Dermis blood vessel endothelial cell (primary cell): ENCODE measurements at regions not wholly inside any gene's neighbourhood (a gene's known extent, or its start where the extent isn't known, plus 50 kb on each side); places are given as distances from the start of the nearest gene placed in this dataset.

Experiments
- DNase-seq: peaks from one replicate; pipeline ENCODE4 v3.0.0; 2010

DNA sequence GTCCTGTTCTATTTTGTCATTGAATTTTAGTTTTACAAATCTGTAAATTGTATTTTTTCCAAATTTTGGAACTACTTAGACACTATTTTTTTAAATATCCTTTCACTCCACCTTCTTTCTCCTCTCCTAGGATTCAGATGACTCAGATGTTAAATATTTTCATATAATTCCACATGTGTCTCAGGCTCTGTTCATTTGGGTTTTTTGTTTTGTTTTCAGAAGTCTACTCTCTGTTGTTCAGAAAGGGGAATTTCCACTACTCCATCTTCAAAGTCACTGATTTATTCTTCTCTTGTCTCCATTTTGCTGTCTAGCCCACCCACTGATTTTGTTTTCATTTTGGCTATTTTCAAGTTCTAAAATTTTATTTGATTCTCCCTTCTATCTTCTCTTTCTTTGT lies 264.0 kb upstream of the SLIT2 start:
- peak; percentile 3 for DNase-seq

DNA sequence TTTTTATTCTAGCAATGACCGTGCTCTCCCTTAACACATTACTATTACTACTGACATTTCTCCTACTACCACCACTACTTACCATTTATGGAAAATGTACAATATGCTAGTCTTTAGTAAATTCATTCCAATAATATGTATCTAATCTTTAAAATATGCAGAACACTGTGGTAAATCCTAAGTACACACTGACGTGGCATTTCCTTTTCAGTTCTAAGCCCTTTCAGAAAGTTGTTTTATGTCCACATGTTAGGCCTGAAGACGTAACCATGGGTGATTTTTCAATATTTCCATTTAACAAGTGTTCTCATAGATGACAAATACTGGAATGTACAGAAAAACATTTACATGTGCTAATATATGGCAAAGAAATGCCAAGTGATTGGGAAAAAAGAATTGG lies 268.6 kb upstream of the SLIT2 start:
- DNase-seq, result peak; percentile 67

DNA sequence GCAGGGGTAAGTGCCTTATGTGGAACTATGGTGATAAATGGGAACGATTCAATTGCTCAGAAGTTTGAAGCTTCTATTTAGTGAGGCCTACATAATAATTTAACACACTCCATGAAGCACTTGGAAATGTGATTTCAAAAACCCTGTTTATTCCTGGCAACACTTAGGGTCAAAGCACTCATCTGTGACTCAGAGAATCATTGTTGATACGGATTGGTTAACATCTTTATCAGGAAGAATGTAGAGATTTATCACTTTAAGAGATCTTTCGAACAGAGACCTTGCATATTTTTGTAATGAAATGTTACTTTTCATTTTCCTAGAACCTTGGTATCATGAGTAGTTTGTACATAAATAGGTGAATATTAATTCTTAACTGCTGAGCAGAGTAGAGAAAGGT lies 269.1 kb upstream of the SLIT2 start:
- DNase-seq, result peak; percentile 40

DNA sequence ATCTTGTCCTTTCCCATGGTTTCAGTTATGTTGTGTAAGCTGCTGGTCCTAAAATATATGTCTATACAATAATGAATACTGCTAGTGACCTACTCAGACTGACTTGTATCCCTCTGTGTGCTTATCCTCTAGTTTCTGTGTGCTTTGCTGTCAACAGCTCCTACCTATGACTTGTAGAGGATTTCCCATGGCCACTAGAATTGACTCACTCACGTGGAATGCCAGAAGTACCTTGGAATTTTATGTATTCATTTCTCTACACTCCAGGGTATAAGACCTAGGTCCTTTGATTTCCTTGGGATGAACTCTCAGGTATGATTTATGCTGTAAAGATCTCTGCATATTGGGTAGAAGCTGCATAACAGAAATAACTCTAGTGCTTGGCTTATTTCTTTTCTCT lies 279.9 kb upstream of the SLIT2 start:
- DNase-seq, result peak; percentile 1

DNA sequence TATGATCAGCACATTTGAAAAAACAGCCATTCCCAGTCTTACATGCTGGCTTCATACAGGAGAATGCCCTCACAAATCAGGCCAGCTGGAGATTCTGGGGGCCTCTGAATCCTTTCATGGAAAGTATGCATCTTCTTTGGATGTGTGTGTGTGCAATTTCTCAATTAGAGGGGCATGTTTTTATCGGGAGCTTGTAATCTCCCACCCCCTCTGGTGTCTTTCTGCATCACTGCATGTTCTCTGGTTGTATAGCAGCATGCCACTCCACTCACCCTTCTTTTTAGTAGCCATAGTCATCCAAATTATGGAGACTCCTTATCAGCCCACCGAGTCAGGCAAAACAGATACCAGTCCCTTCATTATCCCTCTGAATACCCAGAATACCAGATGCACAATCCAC lies 282.2 kb upstream of the SLIT2 start:
- no peak for DNase-seq

DNA sequence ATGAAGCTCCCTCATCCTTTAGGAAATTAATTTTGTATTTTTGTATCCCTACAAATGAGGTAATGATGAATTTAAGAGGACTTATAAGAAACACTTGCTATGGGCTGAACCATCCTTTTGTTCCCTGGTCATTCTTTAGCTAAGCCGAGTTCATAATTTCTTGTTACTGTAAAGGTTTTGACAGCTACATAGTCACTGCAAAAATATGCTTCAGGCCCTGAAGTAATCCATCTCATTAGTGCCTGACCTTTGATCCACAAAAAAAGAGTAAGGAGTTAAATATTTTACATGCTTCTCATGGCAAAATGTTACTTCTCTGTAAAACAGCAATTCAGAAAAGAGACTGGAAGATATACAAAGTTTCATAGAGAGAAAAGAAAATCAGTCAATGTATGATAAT lies 290.6 kb upstream of the SLIT2 start:
- no peak for DNase-seq

DNA sequence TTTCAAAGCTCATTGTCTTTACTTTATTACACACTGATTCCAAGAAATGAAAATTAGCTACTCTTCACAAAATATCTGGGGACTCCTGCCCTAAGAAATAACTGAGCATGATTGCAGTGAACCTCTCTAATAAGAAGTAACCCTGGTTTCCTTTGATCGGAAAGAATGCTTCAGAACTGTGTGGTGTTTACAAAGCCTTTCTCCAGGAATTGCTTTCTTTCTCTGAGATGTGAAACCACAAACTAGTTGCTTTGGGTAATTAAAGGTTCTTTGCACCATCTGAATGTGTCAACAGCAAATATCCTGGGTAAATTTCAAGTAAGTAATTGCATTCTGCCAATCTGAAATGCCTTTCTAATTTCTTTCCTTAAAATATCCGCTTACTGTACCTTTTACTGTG lies 292.9 kb upstream of the SLIT2 start:
- no peak for DNase-seq

DNA sequence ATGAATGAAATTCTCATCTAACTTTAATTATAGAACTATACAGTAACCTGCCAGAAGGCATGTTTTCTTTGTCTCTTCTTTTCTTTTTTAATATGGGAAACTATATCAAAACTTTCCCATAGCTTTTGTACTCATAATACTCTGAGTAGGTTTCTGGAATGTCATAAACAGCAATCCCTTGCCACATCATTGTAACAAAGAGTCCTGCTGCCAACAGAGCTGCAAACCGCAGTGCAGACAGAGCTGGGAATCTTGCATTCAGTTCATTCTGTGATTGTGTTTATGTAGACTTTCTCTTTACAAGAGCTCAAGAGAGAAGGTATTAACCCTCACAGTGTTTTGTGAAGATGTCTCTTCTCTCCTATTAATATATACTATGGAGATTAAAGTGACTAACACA lies 304.4 kb upstream of the SLIT2 start:
- no peak for DNase-seq

DNA sequence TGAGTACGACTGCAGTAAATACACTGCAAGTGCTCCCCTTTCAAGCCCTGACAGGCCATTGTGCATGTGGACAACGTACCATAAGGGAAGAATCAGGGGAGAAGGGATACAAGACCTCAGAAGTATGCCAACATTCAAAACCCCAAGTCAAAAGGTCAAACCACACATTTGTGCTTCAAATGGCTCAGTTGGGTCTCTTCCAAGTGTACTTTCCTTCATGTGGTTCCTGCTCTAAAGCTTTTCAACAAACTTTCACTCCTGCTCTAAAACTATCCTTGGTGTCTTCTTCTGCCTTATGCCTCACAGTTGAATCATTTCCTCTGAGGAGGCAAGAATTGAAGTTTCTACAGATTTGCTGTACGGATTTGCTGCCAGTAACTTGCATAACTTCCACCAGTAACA lies 305.7 kb upstream of the SLIT2 start:
- peak; percentile 59 for DNase-seq

DNA sequence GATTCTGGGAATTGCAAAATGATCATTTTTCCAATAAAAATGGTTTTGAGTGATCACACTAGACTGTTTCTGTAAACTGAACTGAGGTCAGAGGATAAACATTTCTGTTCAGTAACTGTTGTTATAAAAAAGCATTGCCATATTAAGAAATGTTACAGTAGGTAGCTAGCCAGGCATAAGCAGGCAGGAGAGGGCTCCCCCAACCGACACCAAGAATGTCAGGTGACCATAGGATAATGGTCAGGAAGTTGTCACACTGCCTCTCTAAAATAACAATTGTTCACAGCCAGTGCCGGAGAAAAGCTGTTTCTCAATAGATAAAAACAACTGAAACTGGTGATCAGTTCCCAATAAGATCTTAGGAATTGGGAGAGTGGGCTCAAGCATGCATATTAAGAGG lies 306.2 kb upstream of the SLIT2 start:
- DNase-seq, result peak; percentile 44

DNA sequence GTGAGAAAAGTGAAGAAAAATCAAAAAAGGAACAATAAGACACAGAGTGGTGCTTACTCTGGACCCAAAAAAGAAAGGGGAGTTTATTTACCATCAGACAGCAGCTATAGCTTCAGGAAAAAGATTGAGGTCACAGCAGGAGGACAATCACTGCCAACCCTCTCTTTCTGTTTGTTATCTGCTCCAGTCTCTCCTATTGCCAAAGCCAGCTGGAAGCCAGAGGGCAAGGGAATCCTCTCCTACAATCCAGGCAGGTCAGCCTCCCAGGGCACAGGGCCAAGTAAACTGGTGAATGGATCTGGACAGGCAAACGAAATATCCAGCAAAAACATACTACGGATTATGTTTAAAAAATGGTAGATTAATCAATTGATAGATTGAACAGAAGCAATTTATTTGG lies 306.9 kb upstream of the SLIT2 start:
- peak; percentile 15 for DNase-seq

DNA sequence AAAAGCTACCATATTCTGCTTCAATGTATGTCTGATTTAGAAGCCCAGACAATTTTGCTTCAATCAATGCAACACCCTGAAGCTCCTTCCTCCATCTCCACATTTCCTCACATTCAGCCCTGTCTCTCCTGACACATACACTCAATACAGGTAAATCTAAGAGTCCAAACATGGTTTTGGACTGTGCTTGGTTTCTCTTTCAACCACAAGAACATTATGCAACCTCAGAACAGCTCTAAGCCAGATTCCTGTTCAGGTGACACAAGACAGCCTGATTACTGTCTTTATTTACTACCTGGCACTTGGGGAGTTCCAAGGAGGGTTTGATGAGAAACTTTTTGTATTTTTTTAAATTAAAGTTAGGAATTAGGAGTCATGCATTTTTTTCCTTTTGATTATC lies 307.5 kb upstream of the SLIT2 start:
- DNase-seq, result no peak

DNA sequence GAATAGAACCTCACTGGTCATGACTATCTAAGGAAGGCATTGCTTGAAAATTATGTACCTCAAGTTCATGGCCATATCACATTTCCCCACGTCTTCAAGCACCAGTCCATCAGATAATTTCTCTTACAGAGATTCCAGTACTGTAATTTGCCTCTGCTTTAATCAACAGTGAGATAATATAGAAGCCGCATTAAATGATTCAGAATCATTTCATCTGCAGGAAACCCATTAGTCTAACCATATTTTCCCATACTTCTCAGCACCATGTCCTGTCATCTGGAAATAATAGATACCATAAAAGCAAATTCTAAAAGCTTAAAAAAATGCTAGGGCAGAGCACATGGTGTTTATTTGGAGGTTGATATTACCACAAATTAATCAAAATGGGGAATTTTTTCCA lies 310.3 kb upstream of the SLIT2 start:
- no peak for DNase-seq

DNA sequence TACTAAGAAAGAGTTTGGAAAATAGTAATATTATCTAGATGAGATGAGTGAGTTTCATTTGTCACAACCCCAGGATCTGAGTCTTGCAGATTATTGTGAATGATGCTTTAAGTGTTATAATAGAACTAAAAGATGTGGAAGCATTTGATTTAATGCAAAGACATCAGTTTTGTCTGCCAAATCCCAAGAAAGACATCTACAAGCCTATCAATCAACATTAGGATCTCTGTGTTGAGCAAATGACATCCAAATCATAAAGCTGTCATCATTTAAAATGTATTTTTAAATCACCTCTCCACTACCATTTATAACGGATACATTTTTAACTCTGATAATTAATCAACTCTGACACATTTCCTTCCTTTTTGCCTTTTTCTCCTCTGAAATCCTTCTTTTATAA lies 310.8 kb upstream of the SLIT2 start:
- DNase-seq, result no peak

DNA sequence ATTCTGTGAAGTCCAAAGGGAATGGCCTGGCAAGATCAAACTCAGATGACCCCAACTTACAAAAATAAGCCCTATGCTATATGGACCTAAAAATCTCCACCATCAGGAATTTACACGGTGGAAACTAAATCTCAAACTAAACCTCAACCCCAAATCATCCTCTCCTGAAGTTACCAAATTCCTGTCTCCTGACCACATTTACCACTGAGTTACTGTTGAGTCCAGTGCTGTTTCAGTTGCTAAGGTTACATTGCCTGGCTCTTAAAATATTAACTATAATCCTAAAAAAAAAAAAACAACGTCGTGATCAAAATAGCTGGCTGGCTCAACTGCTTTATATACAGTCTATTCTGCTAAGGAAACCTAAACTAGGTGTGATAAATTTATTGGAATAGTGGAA lies 315.2 kb upstream of the SLIT2 start:
- DNase-seq, result no peak

DNA sequence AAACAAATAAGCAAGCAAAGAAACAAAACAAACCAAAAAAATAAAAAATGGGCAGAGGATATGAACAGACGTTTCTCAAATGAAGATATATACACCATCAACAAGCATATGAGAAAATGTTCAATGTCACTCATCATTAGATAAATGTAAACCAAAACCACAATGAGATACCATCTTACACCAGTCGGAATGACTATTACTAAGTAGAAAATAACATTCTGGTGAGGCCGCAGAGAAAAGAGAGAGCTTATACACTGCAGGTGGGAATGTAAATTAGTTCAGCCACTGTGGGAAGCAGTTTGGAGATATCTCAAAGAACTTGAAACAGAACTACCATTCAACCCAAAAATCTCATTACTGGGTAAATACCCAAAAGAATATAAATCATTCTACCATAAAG lies 321.0 kb upstream of the SLIT2 start:
- no peak for DNase-seq

DNA sequence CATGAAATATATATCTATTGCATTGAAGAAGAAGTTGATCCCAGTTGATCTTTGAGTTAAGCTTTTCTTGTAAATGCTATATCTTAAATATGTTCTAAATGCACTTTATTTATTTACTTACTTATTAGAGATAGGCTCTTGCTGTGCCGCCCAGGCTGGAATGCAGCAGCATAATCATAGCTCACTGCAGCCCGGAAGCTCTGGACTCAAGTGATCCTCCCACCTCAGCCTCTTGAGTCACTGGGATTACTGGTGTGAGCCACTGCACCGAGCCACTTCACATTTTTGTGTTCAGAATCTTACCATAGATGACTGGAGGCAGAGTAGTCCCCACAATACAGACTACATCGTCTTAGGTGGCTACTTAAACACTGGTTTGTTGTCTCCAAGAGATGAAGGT lies 324.3 kb upstream of the SLIT2 start:
- DNase-seq, result no peak

DNA sequence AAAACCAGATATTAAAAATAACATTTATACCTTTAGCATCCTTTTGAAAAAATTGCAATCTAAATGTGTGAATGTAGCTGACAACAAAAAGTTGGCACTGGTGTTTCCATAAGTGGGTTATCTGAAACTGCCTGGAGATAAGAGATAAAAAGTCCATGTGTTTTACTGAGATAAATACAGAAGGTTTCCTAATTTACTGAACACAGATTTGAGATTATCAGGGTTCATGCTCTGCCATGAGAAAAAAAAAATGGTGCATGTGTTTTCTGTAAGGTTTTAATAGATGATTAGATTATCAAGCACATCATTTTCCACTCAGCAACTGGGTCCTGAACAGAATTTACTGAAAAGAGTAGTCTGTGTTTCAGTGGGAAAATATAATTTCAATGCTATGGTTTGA lies 326.2 kb upstream of the SLIT2 start:
- no peak for DNase-seq

DNA sequence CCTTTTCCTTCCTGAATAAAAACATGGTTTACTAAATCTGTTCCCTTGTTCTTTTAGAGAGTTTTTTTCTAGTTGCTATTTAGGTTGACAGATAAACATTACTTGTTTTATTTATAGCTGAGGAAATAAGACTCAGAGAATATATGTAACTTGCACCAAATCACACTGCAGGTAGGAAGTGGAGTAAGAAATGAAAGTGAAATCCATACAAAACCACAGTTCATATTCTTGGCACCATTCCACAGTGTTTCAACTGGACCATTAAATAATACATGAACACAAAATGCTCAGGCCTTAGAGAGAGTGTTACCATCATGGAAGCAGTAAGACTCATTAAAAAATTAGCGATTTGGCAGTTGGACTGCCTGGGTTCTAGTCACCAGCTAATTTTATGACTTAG lies 326.9 kb upstream of the SLIT2 start:
- no peak for DNase-seq

DNA sequence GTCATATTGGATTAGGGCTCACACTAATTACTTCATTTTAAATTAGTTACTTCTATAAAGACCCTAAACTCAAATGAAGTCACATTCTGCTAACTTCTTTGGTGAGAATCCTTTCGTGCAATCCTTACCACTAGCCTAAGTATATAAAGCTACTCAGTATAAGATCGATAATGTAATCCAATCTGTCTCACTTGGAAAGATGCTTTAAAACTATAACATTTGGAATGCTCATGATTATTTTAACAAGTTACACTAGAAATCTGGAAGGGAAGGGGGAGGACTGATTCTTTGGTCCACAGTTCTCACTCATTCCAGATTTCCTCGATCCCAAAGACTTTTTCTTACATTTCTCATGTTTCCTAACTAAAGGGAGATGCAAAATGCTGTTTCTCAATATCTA lies 336.4 kb upstream of the SLIT2 start:
- DNase-seq, result no peak

DNA sequence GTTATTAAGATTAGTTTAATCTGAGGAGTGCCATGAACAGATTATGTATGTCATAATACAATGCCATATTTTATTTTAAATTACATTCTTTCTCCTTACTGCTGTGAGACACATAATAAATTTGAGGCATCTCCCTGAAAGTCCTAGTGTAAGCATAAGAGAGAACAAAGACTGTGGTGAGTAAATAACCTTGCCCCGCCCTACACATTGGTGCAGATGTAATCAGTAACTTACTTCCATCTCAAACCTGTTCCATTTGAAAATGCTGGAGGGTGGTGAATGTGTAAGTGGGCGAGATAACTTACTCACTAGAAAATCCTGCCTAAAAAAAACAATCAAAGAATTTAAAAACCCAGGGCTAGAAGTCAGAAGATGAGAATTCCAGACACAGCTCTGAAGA lies 338.1 kb upstream of the SLIT2 start:
- no peak for DNase-seq

DNA sequence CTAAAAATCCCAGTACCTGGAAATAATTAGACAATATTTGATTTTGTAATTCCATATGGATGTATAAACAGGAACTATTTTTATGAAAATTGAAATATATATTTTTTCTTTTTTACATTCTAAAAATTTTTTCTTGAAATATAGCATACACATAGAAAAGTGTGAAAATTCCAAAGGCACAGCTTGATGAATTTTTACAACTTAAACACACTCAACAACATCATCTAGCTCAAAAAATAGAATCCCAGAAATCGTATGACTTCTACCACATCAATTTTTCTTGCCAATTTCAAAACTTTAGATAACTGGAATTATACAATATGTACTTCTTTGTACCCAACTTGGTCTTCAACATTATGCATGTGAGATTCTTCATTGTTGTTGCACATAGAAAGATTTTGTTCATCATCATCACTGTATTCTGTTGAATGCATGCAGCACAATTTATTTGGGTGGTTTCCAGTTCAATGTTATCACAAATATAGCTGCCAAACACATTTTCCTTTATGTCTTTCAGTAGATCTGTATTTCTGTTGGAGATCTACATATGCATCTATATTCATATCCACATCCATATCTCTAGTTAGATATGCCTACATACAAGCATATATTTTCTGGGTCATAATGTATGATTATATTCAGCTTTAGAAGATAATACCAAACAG lies 340.7 kb upstream of the SLIT2 start:
- DNase-seq, result no peak

DNA sequence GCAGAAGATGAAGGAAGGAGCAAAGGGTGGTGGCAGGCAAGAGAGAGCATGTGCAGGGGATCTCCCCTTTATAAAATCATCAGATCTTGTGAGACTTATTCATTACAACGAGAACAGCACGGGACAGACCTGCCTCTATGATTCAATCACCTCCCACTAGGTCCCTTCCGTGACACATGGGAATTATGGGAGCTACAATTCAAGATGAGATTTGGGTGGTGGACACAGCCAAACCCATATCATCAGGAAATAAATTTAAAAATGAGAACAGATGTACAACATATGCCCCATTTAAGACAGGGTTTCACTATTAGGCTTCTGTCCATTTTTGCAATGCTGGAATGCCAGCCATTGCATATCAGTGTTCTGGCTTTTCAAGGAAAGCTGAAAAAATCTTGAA lies 346.7 kb upstream of the SLIT2 start:
- DNase-seq, result no peak

DNA sequence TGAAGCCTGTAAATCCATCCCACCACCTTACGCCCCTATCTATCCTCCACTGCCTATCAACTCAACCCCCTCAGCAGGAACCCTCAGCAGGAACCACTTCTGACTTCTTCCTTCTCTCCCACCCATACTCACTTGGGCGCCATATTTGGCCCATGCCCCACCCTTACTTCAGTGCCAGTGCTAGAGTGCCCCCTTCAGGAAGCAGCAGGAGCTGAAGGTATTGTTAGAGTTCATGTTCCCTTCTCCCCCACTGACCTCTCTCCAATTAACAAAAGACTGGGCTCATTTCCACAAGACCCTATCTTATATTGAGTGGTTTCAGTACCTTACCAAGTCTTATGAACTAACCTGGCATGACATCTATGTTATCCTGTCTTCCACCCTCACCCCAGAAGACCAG lies 363.1 kb upstream of the SLIT2 start:
- DNase-seq, result no peak

DNA sequence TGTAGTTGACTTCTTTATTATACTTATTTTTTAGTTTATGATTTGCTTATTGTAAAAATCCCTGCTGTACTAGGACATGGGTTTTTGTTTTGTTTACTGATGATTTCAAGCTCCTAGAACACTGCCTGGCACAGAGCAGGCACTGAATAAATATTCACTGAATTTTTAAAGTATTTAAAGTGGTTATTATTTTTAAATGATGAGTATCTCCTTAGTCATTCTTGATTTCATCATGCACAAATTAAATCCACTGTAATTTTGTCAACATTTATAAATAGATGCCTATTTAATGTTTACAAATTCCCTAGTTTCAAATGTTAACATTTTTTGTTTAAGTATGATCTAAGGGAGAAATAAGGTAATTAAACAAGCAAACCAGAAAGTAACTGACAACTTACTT lies 367.9 kb upstream of the SLIT2 start:
- DNase-seq, result no peak

DNA sequence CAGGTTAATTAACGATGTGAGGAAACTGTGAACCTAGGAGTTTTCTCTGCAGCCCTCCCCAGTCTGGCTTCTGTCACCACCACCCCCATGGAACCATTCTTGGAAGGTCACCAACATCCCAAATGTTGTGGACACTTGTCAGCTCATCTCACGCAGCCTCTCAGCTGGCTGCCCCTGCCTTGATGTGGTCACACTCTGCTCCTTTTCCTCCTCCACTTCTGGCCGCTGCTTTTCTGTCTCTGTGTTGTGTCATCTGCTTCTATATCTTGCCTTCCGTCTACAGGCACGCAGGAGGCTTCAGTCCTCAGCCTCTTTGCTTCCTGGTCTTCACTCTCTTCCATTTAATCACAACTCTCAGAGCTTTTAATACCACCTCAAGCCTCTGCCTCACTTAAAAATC lies 371.5 kb upstream of the SLIT2 start:
- DNase-seq, result no peak
